ENCODE measurements at regions not wholly inside any gene's neighbourhood (a gene's known extent, or its start where the extent isn't known, plus 50 kb on each side); places are given as distances from the start of the nearest gene placed in this dataset.
A peak's percentile ranks its signal among the peaks of the same experiment; 100 is the strongest.

DNA sequence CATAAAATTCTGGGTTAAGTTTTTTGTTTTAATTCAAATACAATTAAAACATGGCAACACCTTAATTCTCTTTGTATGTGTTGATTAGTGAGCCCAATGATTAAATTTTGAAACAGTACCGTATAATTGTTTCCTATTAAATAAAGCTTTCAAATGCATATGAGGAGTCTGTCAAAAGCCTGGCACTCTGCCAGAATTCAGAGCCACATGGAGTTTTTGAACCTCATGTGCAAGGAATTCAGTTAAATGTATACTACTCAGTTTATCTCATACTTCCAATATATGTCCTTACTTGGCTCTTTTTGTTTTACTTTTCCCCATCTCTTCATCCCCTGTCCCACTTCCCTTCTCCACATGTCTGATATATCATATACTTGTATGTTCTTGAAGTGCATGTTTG, 165.6 kb upstream of the FAM3C start:
- TF ChIP-seq, protein P1, sequence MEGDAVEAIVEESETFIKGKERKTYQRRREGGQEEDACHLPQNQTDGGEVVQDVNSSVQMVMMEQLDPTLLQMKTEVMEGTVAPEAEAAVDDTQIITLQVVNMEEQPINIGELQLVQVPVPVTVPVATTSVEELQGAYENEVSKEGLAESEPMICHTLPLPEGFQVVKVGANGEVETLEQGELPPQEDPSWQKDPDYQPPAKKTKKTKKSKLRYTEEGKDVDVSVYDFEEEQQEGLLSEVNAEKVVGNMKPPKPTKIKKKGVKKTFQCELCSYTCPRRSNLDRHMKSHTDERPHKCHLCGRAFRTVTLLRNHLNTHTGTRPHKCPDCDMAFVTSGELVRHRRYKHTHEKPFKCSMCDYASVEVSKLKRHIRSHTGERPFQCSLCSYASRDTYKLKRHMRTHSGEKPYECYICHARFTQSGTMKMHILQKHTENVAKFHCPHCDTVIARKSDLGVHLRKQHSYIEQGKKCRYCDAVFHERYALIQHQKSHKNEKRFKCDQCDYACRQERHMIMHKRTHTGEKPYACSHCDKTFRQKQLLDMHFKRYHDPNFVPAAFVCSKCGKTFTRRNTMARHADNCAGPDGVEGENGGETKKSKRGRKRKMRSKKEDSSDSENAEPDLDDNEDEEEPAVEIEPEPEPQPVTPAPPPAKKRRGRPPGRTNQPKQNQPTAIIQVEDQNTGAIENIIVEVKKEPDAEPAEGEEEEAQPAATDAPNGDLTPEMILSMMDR (IDR thresholded peaks at IDR 0.05; ENCODE audit: low read depth, low read length, missing control alignments), result no peak
- DNase-seq (ENCODE audit: low read depth), result no peak
- no peak overlapping the region for H3K4me3 ChIP-seq (ENCODE audit: low read depth, low read length)

DNA sequence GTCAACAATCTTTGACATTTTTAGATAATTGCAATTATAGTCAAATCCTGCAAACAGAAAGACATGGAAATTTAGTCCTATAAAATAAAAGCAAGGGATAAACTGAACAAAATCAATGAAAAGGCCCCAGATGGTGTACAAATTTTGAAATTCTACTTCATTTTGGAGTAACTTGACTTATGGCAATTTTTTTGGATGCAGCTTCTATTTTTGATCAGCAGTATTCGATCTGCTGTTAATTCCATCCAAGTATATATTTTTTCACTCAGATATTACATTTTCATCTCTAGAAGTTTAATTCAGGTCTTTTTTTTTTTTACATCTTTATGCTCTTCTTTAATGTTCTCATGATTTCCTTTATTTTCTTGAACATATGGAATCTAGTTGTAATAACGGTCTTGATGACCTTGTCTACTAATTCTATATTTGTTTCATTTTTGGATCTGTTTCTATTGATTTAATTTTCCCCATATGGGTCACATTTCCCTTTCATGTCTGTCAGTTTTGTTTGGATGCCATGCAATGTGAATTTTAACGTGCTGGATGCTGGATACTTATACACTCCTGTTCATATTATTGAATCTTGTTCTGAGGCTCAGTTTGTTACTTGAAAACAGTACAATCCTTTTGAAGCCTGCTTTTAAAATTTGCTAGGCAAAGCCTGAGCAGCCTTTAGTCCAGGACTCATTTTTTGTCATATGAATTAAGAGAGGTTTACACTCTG, 164.3 kb upstream of the FAM3C start:
- no peak overlapping the region for H3K4me3 ChIP-seq (ENCODE audit: low read depth, low read length)
- TF ChIP-seq, protein P1 (IDR thresholded peaks at IDR 0.05; ENCODE audit: low read depth, low read length, missing control alignments), result no peak
- no peak for DNase-seq (ENCODE audit: low read depth)

GRCh38 chr7:121558288-121558687, 162.2 kb upstream of the FAM3C start:
- H3K4me3 ChIP-seq (ENCODE audit: low read depth, low read length), result no peak overlapping the region
- DNase-seq (ENCODE audit: low read depth), result no peak
- TF ChIP-seq, protein P1 (IDR thresholded peaks at IDR 0.05; ENCODE audit: low read depth, low read length, missing control alignments), result no peak

DNA sequence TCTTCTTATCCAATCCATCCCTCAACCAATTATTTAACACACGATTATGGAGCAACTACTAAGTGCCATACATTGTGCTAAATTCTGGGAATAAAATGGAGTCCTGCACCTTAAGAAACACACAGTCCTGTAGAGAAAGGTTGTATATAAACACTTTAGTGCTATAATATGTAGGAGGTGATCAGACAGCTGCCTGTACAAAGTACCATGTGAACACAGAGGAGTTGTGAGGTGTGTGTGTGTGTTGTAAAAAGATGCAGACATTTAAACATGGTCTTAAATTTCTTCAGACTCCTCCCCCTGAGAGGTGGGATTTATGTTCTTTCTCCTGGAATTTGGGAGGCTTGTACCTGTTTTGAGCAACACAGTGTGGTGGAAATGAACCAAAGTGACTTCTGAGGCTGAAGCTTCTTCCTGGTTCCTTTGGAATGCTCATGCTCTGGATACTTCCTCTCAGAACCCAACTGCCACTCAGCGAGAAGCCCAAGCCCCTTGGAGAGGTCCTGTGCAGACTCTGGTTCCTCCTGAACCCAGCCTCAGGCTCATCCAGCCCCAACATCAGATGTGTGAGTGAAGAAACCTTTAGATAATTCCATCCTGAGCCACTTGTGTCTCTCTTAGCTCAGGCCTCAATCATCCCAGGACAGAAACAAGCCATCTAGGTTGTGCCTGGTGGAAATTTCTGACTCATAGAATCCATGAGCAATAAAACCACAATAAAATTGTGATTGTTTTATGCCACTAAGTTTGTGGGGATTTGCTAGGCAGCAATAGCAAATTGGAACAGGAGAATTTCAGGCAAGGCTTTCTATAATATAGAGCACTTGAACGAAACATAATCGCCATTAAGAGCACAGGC, 161.2 kb upstream of the FAM3C start:
- H3K4me3 ChIP-seq (ENCODE audit: low read depth, low read length), result no peak overlapping the region
- TF ChIP-seq, protein P1 (IDR thresholded peaks at IDR 0.05; ENCODE audit: low read depth, low read length, missing control alignments), result no peak
- DNase-seq (ENCODE audit: low read depth), result no peak

GRCh38 chr7:121555558-121555957, 159.4 kb upstream of the FAM3C start:
- H3K4me3 ChIP-seq (ENCODE audit: low read depth, low read length), result no peak overlapping the region
- TF ChIP-seq, protein P1 (IDR thresholded peaks at IDR 0.05; ENCODE audit: low read depth, low read length, missing control alignments), result no peak
- no peak for DNase-seq (ENCODE audit: low read depth)

- H3K4me3 ChIP-seq (ENCODE audit: low read depth, low read length), result no peak overlapping the region
Measured at GRCh38 chr7:121547544-121548092, 151.5 kb upstream of the FAM3C start.

More at GRCh38 chr7:121547544-121548092, 151.5 kb upstream of the FAM3C start:
- TF ChIP-seq, protein P1 (IDR thresholded peaks at IDR 0.05; ENCODE audit: low read depth, low read length, missing control alignments), result peak; percentile 57
- DNase-seq (ENCODE audit: low read depth), result peak; percentile 35

Measured in GM12864 (cell line).